ENCODE measurements at regions not wholly inside any gene's neighbourhood (a gene's known extent, or its start where the extent isn't known, plus 50 kb on each side); places are given as distances from the start of the nearest gene placed in this dataset.

- no peak overlapping the region for H3K4me2 ChIP-seq (ENCODE audit: low read length)
- no peak for TF ChIP-seq CTCF (conservative IDR thresholded peaks at IDR 0.05; ENCODE audit: low read depth, low read length)
- no peak for TF ChIP-seq EZH2 (IDR thresholded peaks at IDR 0.05; ENCODE audit: low read length, unreplicated experiment)
- TF ChIP-seq EZH2phosphoT487 (IDR thresholded peaks at IDR 0.05; ENCODE audit: borderline replicate concordance, low read length) = no peak
- no peaks in the 10 kb centered on the region for H3K27me3 ChIP-seq (ENCODE audit: low read length)
- no peak overlapping the region for H3K4me3 ChIP-seq (ENCODE audit: low read length)
- BruUV-seq (replicated peaks) = no TSS peak
- H3K36me3 ChIP-seq (ENCODE audit: low read depth, low read length) = no peaks in the 10 kb centered on the region
- no peak overlapping the region for H2AFZ ChIP-seq (ENCODE audit: low read length)
- ChIA-PET CTCF (no interaction called here), POLR2A (ENCODE audit: unreplicated experiment) (no interaction called here)
- no peaks in the 10 kb centered on the region for H4K20me1 ChIP-seq (ENCODE audit: low read length)
- H3K9ac ChIP-seq (ENCODE audit: low read length) = no peak overlapping the region
- no peaks in the 10 kb centered on the region for H3K79me2 ChIP-seq (ENCODE audit: low read length)
- intact Hi-C loops (cut with micrococcal nuclease) = no loop called here
- no peaks in the 10 kb centered on the region for H3F3A ChIP-seq (ENCODE audit: low read length, unreplicated experiment)
- H3K4me1 ChIP-seq (ENCODE audit: insufficient read depth, low read length) = no peaks in the 10 kb centered on the region
- H3K9me2 ChIP-seq (replicated peaks; ENCODE audit: low read length) = no peaks in the 10 kb centered on the region
- H3K9me3 ChIP-seq (ENCODE audit: low read length) = no peaks in the 10 kb centered on the region
- DNase-seq = no peak
- H3K27ac ChIP-seq (ENCODE audit: low read length) = no peak overlapping the region
- no peak for ATAC-seq
Measured at GRCh38 chr13:31610270-31610998, 128.9 kb upstream of the RXFP2 start.

- no peak overlapping the region for H3K4me2 ChIP-seq (ENCODE audit: low read length)
- no peak overlapping the region for H2AFZ ChIP-seq (ENCODE audit: low read length)
- no peaks in the 10 kb centered on the region for H3K4me1 ChIP-seq (ENCODE audit: insufficient read depth, low read length)
- no peaks in the 10 kb centered on the region for H3K79me2 ChIP-seq (ENCODE audit: low read length)
- no peaks in the 10 kb centered on the region for H3K9me3 ChIP-seq (ENCODE audit: low read length)
- H3K9me2 ChIP-seq (replicated peaks; ENCODE audit: low read length) = no peaks in the 10 kb centered on the region
- H3K27ac ChIP-seq (ENCODE audit: low read length) = no peak overlapping the region
- CTCF ChIA-PET = no interaction called here
- no peak overlapping the region for H3K4me3 ChIP-seq (ENCODE audit: low read length)
- H4K20me1 ChIP-seq (ENCODE audit: low read length) = no peaks in the 10 kb centered on the region
- H3K27me3 ChIP-seq (ENCODE audit: low read length) = no peaks in the 10 kb centered on the region
- DNase-seq (no peak), ATAC-seq (no peak)
- no peak overlapping the region for H3K9ac ChIP-seq (ENCODE audit: low read length)
- H3K36me3 ChIP-seq (ENCODE audit: low read depth, low read length) = no peaks in the 10 kb centered on the region
- TF ChIP-seq EZH2 (IDR thresholded peaks at IDR 0.05; ENCODE audit: low read length, unreplicated experiment) = no peak
- TF ChIP-seq CTCF (conservative IDR thresholded peaks at IDR 0.05; ENCODE audit: low read depth, low read length) = no peak
- no peak for TF ChIP-seq EZH2phosphoT487 (IDR thresholded peaks at IDR 0.05; ENCODE audit: borderline replicate concordance, low read length)
- intact Hi-C loops (cut with micrococcal nuclease) = no loop called here
- no TSS peak for BruUV-seq (replicated peaks)
- no peaks in the 10 kb centered on the region for H3F3A ChIP-seq (ENCODE audit: low read length, unreplicated experiment)
- POLR2A ChIA-PET (ENCODE audit: unreplicated experiment) = no interaction called here
Measured at GRCh38 chr13:31611214-31611613, 128.1 kb upstream of the RXFP2 start.

- BruUV-seq (replicated peaks) = no TSS peak
- Histone ChIP-seq H4K20me1 (ENCODE audit: low read length) (no peaks in the 10 kb centered on the region), H3K36me3 (ENCODE audit: low read depth, low read length) (no peaks in the 10 kb centered on the region), H3K79me2 (ENCODE audit: low read length) (no peaks in the 10 kb centered on the region), H3K4me2 (ENCODE audit: low read length) (no peak overlapping the region), H3K4me3 (ENCODE audit: low read length) (no peak overlapping the region), H3K9me2 (replicated peaks; ENCODE audit: low read length) (no peaks in the 10 kb centered on the region), H3K27ac (ENCODE audit: low read length) (no peak overlapping the region), H3F3A (ENCODE audit: low read length, unreplicated experiment) (no peaks in the 10 kb centered on the region), H2AFZ (ENCODE audit: low read length) (no peak overlapping the region), H3K9me3 (ENCODE audit: low read length) (no peaks in the 10 kb centered on the region), H3K4me1 (ENCODE audit: insufficient read depth, low read length) (no peaks in the 10 kb centered on the region), H3K9ac (ENCODE audit: low read length) (no peak overlapping the region), H3K27me3 (ENCODE audit: low read length) (no peaks in the 10 kb centered on the region)
- DNase-seq = no peak
- intact Hi-C loops (cut with micrococcal nuclease) = no loop called here
- no peak for ATAC-seq
- POLR2A ChIA-PET (ENCODE audit: unreplicated experiment) = no interaction called here
- TF ChIP-seq EZH2 (IDR thresholded peaks at IDR 0.05; ENCODE audit: low read length, unreplicated experiment) (no peak), CTCF (conservative IDR thresholded peaks at IDR 0.05; ENCODE audit: low read depth, low read length) (no peak), EZH2phosphoT487 (IDR thresholded peaks at IDR 0.05; ENCODE audit: borderline replicate concordance, low read length) (no peak)
- CTCF ChIA-PET = no interaction called here
Measured at GRCh38 chr13:31614073-31614472, 125.3 kb upstream of the RXFP2 start.
